Astrocyte of the spinal cord (primary cell): ENCODE measurements at regions not wholly inside any gene's neighbourhood (a gene's known extent, or its start where the extent isn't known, plus 50 kb on each side); places are given as distances from the start of the nearest gene placed in this dataset.
"Not testable (repeated sequence)": the region's sequence is repeated elsewhere in the genome, so short reads cannot be mapped to it uniquely, and the experiment has no call there.

Experiments used
- DNase-seq: peaks from one replicate; pipeline ENCODE4 v3.0.0; 2011; ENCODE audit warnings: low read depth, low spot score
- H3K4me3 ChIP-seq: 2 replicates; pipeline ENCODE4 v1.5.1; 2011; ENCODE audit warnings: low read depth, mild to moderate bottlenecking, low read length, moderate library complexity
- CTCF ChIP-seq: IDR thresholded peaks from 2 replicates; pipeline ENCODE4 v1.5.1; 2012; ENCODE audit warnings: low read depth, mild to moderate bottlenecking, low read length, inconsistent platforms
- in situ Hi-C: cut with HindIII; loops from 2 replicates; pipeline ENCODE4 v1.10.0; 2017; ENCODE audit warnings: low sequenced_read_pairs

- in situ Hi-C loops = no loop called here
- DNase-seq = no peak
- no peak overlapping the region for H3K4me3 ChIP-seq
- no peak for TF ChIP-seq CTCF
These were observed 168.0 kb upstream of the DAB1 start for GRCh38 chr1:57591842-57592241.

- DNase-seq = no peak
- no peak overlapping the region for H3K4me3 ChIP-seq
- TF ChIP-seq CTCF = no peak
- in situ Hi-C loops = no loop called here
These were observed 167.1 kb upstream of the DAB1 start for GRCh38 chr1:57590978-57591377.

DNA sequence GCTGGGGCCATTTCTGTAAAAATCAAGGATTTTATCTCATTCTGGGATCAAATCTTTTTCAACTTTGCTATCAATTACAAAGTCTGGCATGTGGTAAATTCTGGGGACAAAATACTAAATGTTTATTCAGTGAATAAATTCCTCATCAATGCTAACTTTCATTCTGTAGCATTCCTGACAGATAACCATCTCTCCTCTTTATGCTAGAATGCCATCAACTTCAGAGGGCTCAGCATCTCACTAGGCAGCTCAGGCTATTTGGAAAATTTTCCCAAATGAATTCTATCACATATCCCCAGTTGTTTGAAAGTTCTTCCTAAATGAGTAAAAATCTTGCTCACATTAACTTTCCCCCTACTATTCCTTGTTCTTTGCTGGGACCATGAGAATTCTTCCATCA is 163.0 kb upstream of the DAB1 start:
- DNase-seq = no peak
- in situ Hi-C loops = no loop called here
- no peak overlapping the region for H3K4me3 ChIP-seq
- TF ChIP-seq CTCF = no peak

- no peak for DNase-seq
- no peak overlapping the region for H3K4me3 ChIP-seq
- TF ChIP-seq CTCF = no peak
- in situ Hi-C loops = no loop called here
These were observed 154.8 kb upstream of the DAB1 start for GRCh38 chr1:57578680-57579079.

DNA sequence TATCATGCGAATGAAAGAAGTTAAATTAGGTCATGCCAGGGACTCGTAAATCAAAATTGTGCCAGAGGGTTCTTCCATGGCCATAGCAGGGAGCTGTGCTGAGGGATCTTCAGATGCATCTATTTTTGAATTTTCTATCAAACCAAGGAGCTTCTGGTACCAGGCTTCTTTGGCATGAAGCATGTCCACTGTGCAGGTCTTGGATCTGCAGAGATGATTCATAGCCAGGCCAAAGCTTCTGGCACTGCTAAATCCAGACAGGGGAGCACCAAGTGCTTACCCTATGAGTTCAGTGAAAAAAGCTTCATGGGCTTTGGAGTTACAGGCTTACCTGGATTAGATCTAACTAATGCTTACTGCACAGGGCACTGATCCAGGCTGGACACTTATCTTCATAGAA is 154.2 kb upstream of the DAB1 start:
- DNase-seq = no peak
- H3K4me3 ChIP-seq = no peak overlapping the region
- in situ Hi-C loops = no loop called here
- TF ChIP-seq CTCF = no peak

GRCh38 chr1:57576756-57577155 is 152.9 kb upstream of the DAB1 start:
- TF ChIP-seq CTCF = no peak
- in situ Hi-C loops = no loop called here
- no peak for DNase-seq
- H3K4me3 ChIP-seq = no peak overlapping the region

DNA sequence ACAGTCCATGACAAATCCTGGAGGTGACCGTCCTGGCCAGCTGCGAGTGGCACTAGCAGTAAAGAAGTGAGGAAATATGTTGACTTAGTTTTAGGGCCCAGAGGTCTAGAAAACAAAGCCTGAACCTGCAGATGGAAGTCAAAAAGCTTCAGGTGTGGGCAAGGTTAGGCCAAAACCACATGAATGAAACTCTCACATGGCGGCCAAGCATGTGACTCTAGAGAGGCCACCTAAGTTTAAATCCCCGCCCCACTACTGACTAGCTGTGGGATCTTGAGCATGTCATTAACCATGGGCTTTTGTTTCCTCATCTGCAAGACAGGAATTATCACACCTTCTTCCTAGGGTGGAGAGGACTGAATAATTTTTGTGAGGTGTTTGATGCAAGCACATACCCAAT is 148.2 kb upstream of the DAB1 start:
- no peak for TF ChIP-seq CTCF
- in situ Hi-C loops = no loop called here
- H3K4me3 ChIP-seq = no peak overlapping the region
- DNase-seq = no peak

- DNase-seq, in situ Hi-C loops, H3K4me3 ChIP-seq: not testable (repeated sequence)
These were observed 134.2 kb upstream of the DAB1 start for GRCh38 chr1:57558066-57558465.
